DOHH2 (cell line): ENCODE measurements at regions not wholly inside any gene's neighbourhood (a gene's known extent, or its start where the extent isn't known, plus 50 kb on each side); places are given as distances from the start of the nearest gene placed in this dataset.

Experiments used
- H3F3A ChIP-seq: fragments of 200-600 bp; sonication (generic), shearing (Covaris generic); 2 replicates; pipeline ENCODE4 v1.6.0; 2016; ENCODE audit warnings: antibody characterized with exemption, mild to moderate bottlenecking; ENCODE audit not compliant: control insufficient read depth, insufficient read depth
- H3K27ac ChIP-seq: fragments of 200-600 bp; sonication (generic); 2 replicates; pipeline ENCODE4 v1.5.1; 2014; ENCODE audit warnings: low read depth, mild to moderate bottlenecking, low read length, moderate library complexity
- H3K27me3 ChIP-seq: fragments of 200-600 bp; sonication (generic); 2 replicates; pipeline ENCODE4 v1.6.1; 2014; ENCODE audit warnings: mild to moderate bottlenecking, low read length, mixed read lengths; ENCODE audit not compliant: control insufficient read depth
- H3K36me3 ChIP-seq: fragments of 200-600 bp; sonication (generic); 2 replicates; pipeline ENCODE4 v1.6.1; 2014; ENCODE audit warnings: mild to moderate bottlenecking, low read length, moderate library complexity, mixed read lengths; ENCODE audit not compliant: control insufficient read depth
- H3K4me1 ChIP-seq: fragments of 200-600 bp; sonication (generic); 2 replicates; pipeline ENCODE4 v1.6.1; 2014; ENCODE audit warnings: mild to moderate bottlenecking, low read length, mixed read lengths; ENCODE audit not compliant: control insufficient read depth
- H3K4me2 ChIP-seq: fragments of 200-600 bp; sonication (generic); 2 replicates; pipeline ENCODE4 v1.6.0; 2014; ENCODE audit warnings: mild to moderate bottlenecking, low read length, moderate library complexity
- H3K4me3 ChIP-seq: fragments of 200-600 bp; sonication (generic); 2 replicates; pipeline ENCODE4 v1.5.1; 2014; ENCODE audit warnings: mild to moderate bottlenecking, low read length, mixed read lengths
- H3K79me2 ChIP-seq: fragments of 200-600 bp; sonication (generic); 2 replicates; pipeline ENCODE4 v1.6.1; 2014; ENCODE audit warnings: mild to moderate bottlenecking, low read length, mixed read lengths; ENCODE audit not compliant: control insufficient read depth
- H3K9me2 ChIP-seq: fragments of 200-600 bp; sonication (generic); replicated peaks from 2 replicates; pipeline ENCODE4 v1.6.1; 2014; ENCODE audit warnings: mild to moderate bottlenecking, low read length, mixed read lengths; ENCODE audit not compliant: control insufficient read depth
- H3K9me3 ChIP-seq: fragments of 200-600 bp; sonication (generic); 2 replicates; pipeline ENCODE4 v1.6.1; 2014; ENCODE audit warnings: antibody characterized with exemption, low read length, mixed read lengths; ENCODE audit not compliant: control insufficient read depth, insufficient read depth
- H4K20me1 ChIP-seq: fragments of 200-600 bp; sonication (generic); 2 replicates; pipeline ENCODE4 v1.6.0; 2014; ENCODE audit warnings: low read depth, mild to moderate bottlenecking, antibody characterized with exemption, low read length, moderate library complexity; ENCODE audit not compliant: control insufficient read depth, insufficient read depth
- CTCF ChIP-seq: fragments of 200-600 bp; sonication (generic); IDR thresholded peaks from one replicate; pipeline ENCODE4 v1.5.1; 2014; ENCODE audit warnings: antibody characterized with exemption, mild to moderate bottlenecking, low read depth, low read length; ENCODE audit not compliant: poor library complexity, severe bottlenecking
- EZH2phosphoT487 ChIP-seq: fragments of 200-600 bp; sonication (generic); IDR thresholded peaks from 2 replicates; pipeline ENCODE4 v1.6.1; 2017; ENCODE audit warnings: borderline replicate concordance, mild to moderate bottlenecking, antibody characterized with exemption, low read length, moderate library complexity, mixed read lengths

- Histone ChIP-seq H3K36me3 (no peaks in the 10 kb centered on the region), H3K4me2 (no peak overlapping the region), H4K20me1 (no peaks in the 10 kb centered on the region), H3K27ac (no peak overlapping the region), H3K79me2 (no peaks in the 10 kb centered on the region), H3K4me1 (no peaks in the 10 kb centered on the region), H3K27me3 (no peaks in the 10 kb centered on the region), H3F3A (no peaks in the 10 kb centered on the region), H3K9me2 (no peaks in the 10 kb centered on the region), H3K4me3 (no peak overlapping the region), H3K9me3 (peaks cover 4% of the 10 kb centered on the region; the same call in 1 of the 2 replicates)
- no peak for TF ChIP-seq CTCF
- TF ChIP-seq EZH2phosphoT487, result no peak
These were observed 748.1 kb upstream of the SGCG start for GRCh38 chr13:22432690-22433089.

- Histone ChIP-seq H4K20me1 (no peaks in the 10 kb centered on the region), H3K4me1 (no peaks in the 10 kb centered on the region), H3K27me3 (no peaks in the 10 kb centered on the region), H3K79me2 (no peaks in the 10 kb centered on the region), H3K27ac (no peak overlapping the region), H3K36me3 (no peaks in the 10 kb centered on the region), H3K4me2 (no peak overlapping the region), H3K9me3 (peaks cover 4% of the 10 kb centered on the region; the same call in 1 of the 2 replicates), H3K4me3 (no peak overlapping the region), H3F3A (no peaks in the 10 kb centered on the region), H3K9me2 (no peaks in the 10 kb centered on the region)
- TF ChIP-seq EZH2phosphoT487, result no peak
These were observed 733.5 kb upstream of the SGCG start for GRCh38 chr13:22447132-22447886.

DNA sequence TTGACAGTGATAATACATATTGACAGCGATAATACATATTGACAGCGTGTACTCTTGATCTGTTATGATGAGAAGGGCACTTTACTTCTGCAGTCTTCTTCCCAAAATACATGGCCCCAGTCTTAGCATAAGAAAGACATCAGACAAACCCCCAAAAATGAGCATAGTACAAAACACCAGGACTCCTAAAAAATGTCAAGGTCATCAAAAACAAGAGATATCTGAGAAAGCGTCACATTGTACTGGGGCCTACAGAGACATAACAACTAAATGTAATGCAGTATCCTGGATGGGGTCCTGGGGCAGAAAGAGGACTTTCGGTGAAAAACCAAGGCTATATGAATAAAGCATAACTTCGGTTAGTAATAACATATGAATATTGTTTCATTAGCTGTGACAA lies 731.5 kb upstream of the SGCG start:
- H3K9me2 ChIP-seq, result no peaks in the 10 kb centered on the region
- no peaks in the 10 kb centered on the region for H3K36me3 ChIP-seq
- H3F3A ChIP-seq, result no peaks in the 10 kb centered on the region
- no peak for TF ChIP-seq EZH2phosphoT487
- TF ChIP-seq CTCF, result no peak
- H3K79me2 ChIP-seq, result no peaks in the 10 kb centered on the region
- H3K4me1 ChIP-seq, result no peaks in the 10 kb centered on the region
- H3K4me3 ChIP-seq, result no peak overlapping the region
- peaks cover 4% of the 10 kb centered on the region; the same call in 1 of the 2 replicates for H3K9me3 ChIP-seq
- no peak overlapping the region for H3K27ac ChIP-seq
- H4K20me1 ChIP-seq, result no peaks in the 10 kb centered on the region
- no peak overlapping the region for H3K4me2 ChIP-seq
- H3K27me3 ChIP-seq, result no peaks in the 10 kb centered on the region

GRCh38 chr13:22451327-22451741 lies 729.4 kb upstream of the SGCG start:
- H3K79me2 ChIP-seq, result no peaks in the 10 kb centered on the region
- H3K4me2 ChIP-seq, result no peak overlapping the region
- no peak for TF ChIP-seq CTCF
- no peak for TF ChIP-seq EZH2phosphoT487
- H3F3A ChIP-seq, result no peaks in the 10 kb centered on the region
- no peaks in the 10 kb centered on the region for H3K9me2 ChIP-seq
- no peak overlapping the region for H3K4me3 ChIP-seq
- H3K4me1 ChIP-seq, result no peaks in the 10 kb centered on the region
- H4K20me1 ChIP-seq, result no peaks in the 10 kb centered on the region
- no peak overlapping the region for H3K27ac ChIP-seq
- H3K9me3 ChIP-seq, result peaks cover 4% of the 10 kb centered on the region; the same call in 1 of the 2 replicates
- H3K27me3 ChIP-seq, result no peaks in the 10 kb centered on the region
- H3K36me3 ChIP-seq, result no peaks in the 10 kb centered on the region
